Transverse colon (tissue), 4 donors: ENCODE measurements at regions not wholly inside any gene's neighbourhood (a gene's known extent, or its start where the extent isn't known, plus 50 kb on each side); places are given as distances from the start of the nearest gene placed in this dataset.

ENCODE experiments used
- DNase-seq: peaks from one replicate; pipeline ENCODE4 v3.0.0-alpha.2; 2019
- H3K27ac ChIP-seq, 4 donors: fragments of 200-600 bp; sonication (generic); 2 replicates each; pipeline ENCODE4 v1.5.1; 2016 to 2018; ENCODE audit warnings: inconsistent platforms in 4 of 4
- H3K27me3 ChIP-seq: fragments of 200-600 bp; sonication (generic); 2 replicates; pipeline ENCODE4 v1.5.1; 2017; ENCODE audit warnings: inconsistent platforms
- H3K36me3 ChIP-seq, 4 donors: fragments of 200-600 bp; sonication (generic); 2 replicates each; pipeline ENCODE4 v1.5.1; 2017 to 2019; ENCODE audit warnings: inconsistent platforms in 4 of 4
- H3K4me1 ChIP-seq, 4 donors: fragments of 200-600 bp; sonication (generic); 2 replicates each; pipeline ENCODE4 v1.5.1; 2017 to 2020; ENCODE audit warnings: inconsistent platforms in 4 of 4
- H3K4me3 ChIP-seq, 4 donors: fragments of 200-600 bp; sonication (generic); 1 replicate in 1 of 4; 2 replicates in 3 of 4; pipeline versions ENCODE4 v1.5.1 to v1.6.1; 2017 to 2019; ENCODE audit warnings: inconsistent platforms in 4 of 4
- H3K9me3 ChIP-seq, 2 donors: fragments of 200-600 bp; sonication (generic); 2 replicates each; pipeline ENCODE4 v1.5.1; 2017 to 2019; ENCODE audit warnings: inconsistent platforms in 2 of 2
- CTCF ChIP-seq, 5 experiments: fragments of 200-600 bp in 3 of 5; fragments of 450-650 bp in 2 of 5; sonication (generic) in 3 of 5; IDR thresholded peaks; 1 replicate in 2 of 5; 2 replicates in 3 of 5; pipeline ENCODE4 v1.5.1; 2016 to 2017; ENCODE audit warnings: antibody characterized with exemption in 5 of 5, inconsistent platforms in 3 of 5, mild to moderate bottlenecking in 2 of 5, moderate library complexity in 1 of 5
- EP300 ChIP-seq: sonication (generic); formaldehyde crosslinking; IDR thresholded peaks from one replicate; pipeline ENCODE4 v1.6.1; 2017; ENCODE audit warnings: antibody characterized with exemption, low read depth
- POLR2A ChIP-seq: fragments of 450-650 bp; IDR thresholded peaks from one replicate; pipeline ENCODE4 v1.6.1; 2016; ENCODE audit warnings: antibody characterized with exemption, mild to moderate bottlenecking, moderate library complexity
- POLR2AphosphoS5 ChIP-seq, 3 donors: sonication (generic); formaldehyde crosslinking; IDR thresholded peaks; one replicate each; pipeline ENCODE4 v1.6.1; 2016; ENCODE audit warnings: antibody characterized with exemption in 3 of 3
- whole genome bisulfite sequencing, 2 donors: methylation state at CpG; one replicate each; pipeline ENCODE4 v1.1.5; 2018; ENCODE audit warnings: low coverage in 1 of 2; 5-methylcytosine and 5-hydroxymethylcytosine counted together
- in situ Hi-C, 4 donors: fragments of 200-750 bp; cut with MboI; loops; one replicate each; pipeline versions ENCODE4 v1.15.0 to v1.15.1; 2017; ENCODE audit warnings: low sequenced_read_pairs in 3 of 4, low pct_ligation_motif_present in 1 of 4, low pct_unique_long_range_greater_than_20kb in 1 of 4
- intact Hi-C: fragments of 100-400 bp; cut with DNase I; formaldehyde crosslinking; loops from one replicate; pipeline ENCODE4 v1.15.1; 2023; ENCODE audit warnings: low total_unique reads

- H3K4me3 ChIP-seq, result no peak overlapping the region
- no peaks in the 10 kb centered on the region for H3K36me3 ChIP-seq
- H3K9me3 ChIP-seq, result no peaks in the 10 kb centered on the region
- intact Hi-C loops, result no loop called here
- no peak for TF ChIP-seq POLR2A
- TF ChIP-seq EP300, result no peak
- no peak for TF ChIP-seq CTCF (IDR thresholded peaks at IDR 0.05)
- TF ChIP-seq POLR2AphosphoS5 (IDR thresholded peaks at IDR 0.05), result no peak
- DNase-seq, result no peak
- in situ Hi-C loops, result no loop called here
- no peak overlapping the region for H3K27ac ChIP-seq
- H3K27me3 ChIP-seq, result no peaks in the 10 kb centered on the region
- no peaks in the 10 kb centered on the region for H3K4me1 ChIP-seq
Observed at GRCh38 chr3:64455351-64455750, 230.1 kb upstream of the PRICKLE2 start.

DNA sequence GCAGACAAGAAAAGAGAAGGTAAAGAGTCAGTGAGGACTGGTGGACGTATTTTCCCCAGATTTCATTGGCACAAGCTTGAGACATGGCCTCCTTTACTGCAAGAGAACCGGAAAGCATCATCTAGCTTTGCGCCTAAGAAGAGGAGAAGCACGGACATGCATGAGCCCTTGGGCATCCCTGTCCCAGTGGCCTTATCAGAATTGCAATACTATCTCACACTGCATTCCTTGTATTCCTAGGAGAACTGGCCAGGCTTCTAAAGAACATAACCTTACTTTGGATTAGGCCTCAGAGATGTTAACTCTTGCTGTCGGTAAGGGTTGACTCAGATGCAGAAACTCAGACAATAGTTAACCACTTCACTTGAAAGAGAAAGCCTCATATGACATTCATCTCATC lies 229.5 kb upstream of the PRICKLE2 start:
- Histone ChIP-seq H3K9me3 (no peaks in the 10 kb centered on the region), H3K27ac (no peak overlapping the region), H3K4me3 (no peak overlapping the region), H3K27me3 (no peaks in the 10 kb centered on the region), H3K36me3 (no peaks in the 10 kb centered on the region), H3K4me1 (no peaks in the 10 kb centered on the region)
- in situ Hi-C loops, result no loop called here
- WGBS, 2 donors, result 83 to 92% methylated on average over 3 to 5 of the region's 5 CpGs
- DNase-seq, result no peak
- intact Hi-C loops, result no loop called here
- TF ChIP-seq POLR2A (no peak), CTCF (IDR thresholded peaks at IDR 0.05) (no peak), EP300 (no peak), POLR2AphosphoS5 (IDR thresholded peaks at IDR 0.05) (no peak)

- 55% methylated on average over 3 of the region's 3 CpGs; no CpG with 5 or more reads in 1 of the 2 donors for WGBS, 2 donors
- Histone ChIP-seq H3K27ac (no peak overlapping the region), H3K9me3 (no peaks in the 10 kb centered on the region), H3K27me3 (no peaks in the 10 kb centered on the region), H3K4me1 (no peaks in the 10 kb centered on the region), H3K4me3 (no peak overlapping the region), H3K36me3 (no peaks in the 10 kb centered on the region)
- no peak for TF ChIP-seq EP300
- no peak for TF ChIP-seq POLR2A
- no peak for TF ChIP-seq POLR2AphosphoS5 (IDR thresholded peaks at IDR 0.05)
- intact Hi-C loops, result no loop called here
- DNase-seq, result no peak
- in situ Hi-C loops, result no loop called here
Observed at GRCh38 chr3:64454179-64454578, 228.9 kb upstream of the PRICKLE2 start.

DNA sequence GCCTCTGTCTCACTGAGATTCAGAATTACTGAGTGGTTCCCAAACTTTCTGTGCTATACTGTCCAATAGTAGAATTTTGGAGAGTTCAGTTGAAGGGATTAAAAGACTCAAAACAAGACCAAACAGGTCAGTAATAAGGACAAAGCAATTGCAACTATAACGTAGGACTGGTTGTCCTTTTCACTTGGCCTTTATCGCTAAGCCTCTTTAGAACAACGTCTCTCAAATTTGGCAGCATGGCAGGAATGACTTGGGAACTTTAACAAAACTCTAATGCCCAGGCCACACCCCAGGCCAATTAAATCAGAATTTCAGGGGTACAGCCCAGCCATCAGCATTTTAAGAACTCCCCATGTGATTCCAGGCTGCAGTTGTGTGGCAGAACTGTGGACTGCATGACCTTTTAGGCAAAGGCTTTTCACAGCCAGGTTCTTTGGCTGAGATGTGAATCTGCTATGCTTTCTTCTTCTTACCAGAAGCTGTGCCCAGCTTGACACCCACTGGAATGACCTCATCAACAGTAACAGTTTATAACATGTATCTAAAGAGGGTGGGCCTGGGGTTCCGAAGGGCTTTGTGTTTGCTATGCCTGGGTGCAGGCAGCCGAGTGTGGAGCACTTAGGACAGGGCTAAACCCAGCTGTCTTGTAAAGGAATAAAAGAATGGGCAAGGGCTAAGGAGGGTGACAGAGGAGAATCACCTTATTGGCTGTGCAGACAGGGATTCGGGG lies 226.2 kb upstream of the PRICKLE2 start:
- no peaks in the 10 kb centered on the region for H3K36me3 ChIP-seq
- in situ Hi-C loops, result no loop called here
- DNase-seq, result no peak
- H3K4me1 ChIP-seq, result no peaks in the 10 kb centered on the region
- no peaks in the 10 kb centered on the region for H3K27me3 ChIP-seq
- WGBS, 2 donors, result 77 to 78% methylated on average over 3 to 6 of the region's 6 CpGs
- no peak overlapping the region for H3K4me3 ChIP-seq
- no peaks in the 10 kb centered on the region for H3K9me3 ChIP-seq
- no peak overlapping the region for H3K27ac ChIP-seq
- intact Hi-C loops, result no loop called here
- TF ChIP-seq EP300 (no peak), POLR2AphosphoS5 (IDR thresholded peaks at IDR 0.05) (no peak)

DNA sequence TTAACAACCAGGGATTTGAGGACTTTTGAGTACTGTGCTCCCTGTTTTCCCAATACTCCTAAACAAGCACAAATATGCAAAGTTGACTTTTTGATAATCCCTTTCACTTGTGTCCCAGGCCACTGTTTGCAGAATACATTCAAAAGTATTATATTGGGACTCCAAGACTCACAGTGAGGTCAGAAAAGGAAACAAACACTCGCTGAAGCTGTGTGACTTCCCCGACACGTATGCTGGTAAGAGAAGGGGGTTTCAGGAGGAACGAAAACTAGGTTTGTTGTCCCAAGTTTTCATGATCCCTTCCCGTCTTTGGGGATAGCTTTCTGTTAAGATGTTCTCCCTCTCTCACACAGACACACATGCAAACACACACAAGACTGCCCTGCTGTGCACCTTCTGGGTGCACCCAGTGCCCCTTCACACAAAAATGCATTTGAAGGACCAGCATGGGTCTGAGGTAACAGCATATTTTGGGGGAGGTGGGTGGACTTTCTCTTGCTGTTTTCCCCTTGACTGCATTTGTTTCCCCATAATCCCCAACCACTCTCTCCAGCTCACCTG lies 225.2 kb upstream of the PRICKLE2 start:
- WGBS, 2 donors, result 57 to 62% methylated on average over 4 to 5 of the region's 5 CpGs
- in situ Hi-C loops, result no loop called here
- DNase-seq, result no peak
- intact Hi-C loops, result no loop called here
- Histone ChIP-seq H3K27ac (no peak overlapping the region), H3K4me3 (no peak overlapping the region), H3K9me3 (no peaks in the 10 kb centered on the region), H3K4me1 (peaks cover 0 to 1% (median 0%) of the 10 kb centered on the region in 4 donors), H3K27me3 (peaks cover 6% of the 10 kb centered on the region), H3K36me3 (no peaks in the 10 kb centered on the region)
- no peak for TF ChIP-seq POLR2A
- TF ChIP-seq CTCF (IDR thresholded peaks at IDR 0.05), result no peak
- TF ChIP-seq POLR2AphosphoS5 (IDR thresholded peaks at IDR 0.05), result no peak
- TF ChIP-seq EP300, result no peak
